WERI-Rb-1 (cell line): ENCODE measurements at regions not wholly inside any gene's neighbourhood (a gene's known extent, or its start where the extent isn't known, plus 50 kb on each side); places are given as distances from the start of the nearest gene placed in this dataset.
"Not testable (repeated sequence)": the region's sequence is repeated elsewhere in the genome, so short reads cannot be mapped to it uniquely, and the experiment has no call there.

Experiments used
- DNase-seq: peaks from one replicate; pipeline ENCODE4 v3.0.0-alpha.2; 2020
- H3K27ac ChIP-seq: fragments of 250-450 bp; sonication (Bioruptor Pico); 2 replicates; pipeline ENCODE4 v1.5.1; 2020; ENCODE audit warnings: mild to moderate bottlenecking, moderate library complexity
- H3K27me3 ChIP-seq: fragments of 250-450 bp; sonication (Bioruptor Pico); 2 replicates; pipeline ENCODE4 v1.5.1; 2021; ENCODE audit warnings: mild to moderate bottlenecking, low read depth, moderate library complexity; ENCODE audit not compliant: insufficient read depth, severe bottlenecking
- H3K36me3 ChIP-seq: fragments of 250-450 bp; sonication (Bioruptor Pico); 2 replicates; pipeline ENCODE4 v1.5.1; 2020; ENCODE audit warnings: mild to moderate bottlenecking, moderate library complexity
- H3K4me3 ChIP-seq: 2 replicates; pipeline ENCODE4 v1.5.1; 2011; ENCODE audit warnings: low read depth, mild to moderate bottlenecking, control low read depth, low read length
- H3K9me3 ChIP-seq: fragments of 250-450 bp; sonication (Bioruptor Pico); 2 replicates; pipeline ENCODE4 v1.5.1; 2021; ENCODE audit warnings: mild to moderate bottlenecking, moderate library complexity; ENCODE audit not compliant: severe bottlenecking
- CTCF ChIP-seq: IDR thresholded peaks from 2 replicates; pipeline ENCODE4 v1.5.1; 2011; ENCODE audit warnings: low read depth, mild to moderate bottlenecking, control low read depth, inconsistent platforms, low read length

GRCh38 chr6:128711149-128711548, 171.8 kb upstream of the LAMA2 start:
- no peak for TF ChIP-seq CTCF
- H3K4me3 ChIP-seq, result no peak overlapping the region
- no peaks in the 10 kb centered on the region for H3K9me3 ChIP-seq
- no peaks in the 10 kb centered on the region for H3K36me3 ChIP-seq
- H3K27ac ChIP-seq, result no peak overlapping the region
- no peaks in the 10 kb centered on the region for H3K27me3 ChIP-seq
- no peak for DNase-seq

- no peak for DNase-seq
- Histone ChIP-seq H3K27me3 (no peaks in the 10 kb centered on the region), H3K27ac (no peak overlapping the region), H3K9me3 (no peaks in the 10 kb centered on the region), H3K36me3 (no peaks in the 10 kb centered on the region), H3K4me3 (no peak overlapping the region)
- TF ChIP-seq CTCF, result no peak
These were observed 172.6 kb upstream of the LAMA2 start for GRCh38 chr6:128710315-128710714.

GRCh38 chr6:128704601-128705000, 178.3 kb upstream of the LAMA2 start:
- Histone ChIP-seq H3K36me3 (no peaks in the 10 kb centered on the region), H3K4me3 (no peak overlapping the region), H3K27me3 (no peaks in the 10 kb centered on the region), H3K9me3 (no peaks in the 10 kb centered on the region), H3K27ac (no peak overlapping the region)
- no peak for DNase-seq
- TF ChIP-seq CTCF, result no peak

- not testable (repeated sequence) for H3K9me3 ChIP-seq, H3K27me3 ChIP-seq, H3K36me3 ChIP-seq, H3K27ac ChIP-seq, H3K4me3 ChIP-seq, DNase-seq
These were observed 179.1 kb upstream of the LAMA2 start for GRCh38 chr6:128703794-128704193.

- H3K27me3 ChIP-seq, result no peaks in the 10 kb centered on the region
- H3K9me3 ChIP-seq, result no peaks in the 10 kb centered on the region
- DNase-seq, result no peak
- no peak overlapping the region for H3K27ac ChIP-seq
- no peak for TF ChIP-seq CTCF
- H3K36me3 ChIP-seq, result no peaks in the 10 kb centered on the region
- H3K4me3 ChIP-seq, result no peak overlapping the region
These were observed 176.6 kb upstream of the PTPRK start for GRCh38 chr6:128696691-128697689.

GRCh38 chr6:128694303-128695009, 174.1 kb upstream of the PTPRK start:
- no peaks in the 10 kb centered on the region for H3K36me3 ChIP-seq
- no peaks in the 10 kb centered on the region for H3K9me3 ChIP-seq
- no peak for DNase-seq
- TF ChIP-seq CTCF, result no peak
- H3K27me3 ChIP-seq, result no peaks in the 10 kb centered on the region
- H3K4me3 ChIP-seq, result no peak overlapping the region
- H3K27ac ChIP-seq, result no peak overlapping the region
